ENCODE measurements at regions not wholly inside any gene's neighbourhood (a gene's known extent, or its start where the extent isn't known, plus 50 kb on each side); places are given as distances from the start of the nearest gene placed in this dataset.
"Not testable (repeated sequence)": the region's sequence is repeated elsewhere in the genome, so short reads cannot be mapped to it uniquely, and the experiment has no call there.

DNA sequence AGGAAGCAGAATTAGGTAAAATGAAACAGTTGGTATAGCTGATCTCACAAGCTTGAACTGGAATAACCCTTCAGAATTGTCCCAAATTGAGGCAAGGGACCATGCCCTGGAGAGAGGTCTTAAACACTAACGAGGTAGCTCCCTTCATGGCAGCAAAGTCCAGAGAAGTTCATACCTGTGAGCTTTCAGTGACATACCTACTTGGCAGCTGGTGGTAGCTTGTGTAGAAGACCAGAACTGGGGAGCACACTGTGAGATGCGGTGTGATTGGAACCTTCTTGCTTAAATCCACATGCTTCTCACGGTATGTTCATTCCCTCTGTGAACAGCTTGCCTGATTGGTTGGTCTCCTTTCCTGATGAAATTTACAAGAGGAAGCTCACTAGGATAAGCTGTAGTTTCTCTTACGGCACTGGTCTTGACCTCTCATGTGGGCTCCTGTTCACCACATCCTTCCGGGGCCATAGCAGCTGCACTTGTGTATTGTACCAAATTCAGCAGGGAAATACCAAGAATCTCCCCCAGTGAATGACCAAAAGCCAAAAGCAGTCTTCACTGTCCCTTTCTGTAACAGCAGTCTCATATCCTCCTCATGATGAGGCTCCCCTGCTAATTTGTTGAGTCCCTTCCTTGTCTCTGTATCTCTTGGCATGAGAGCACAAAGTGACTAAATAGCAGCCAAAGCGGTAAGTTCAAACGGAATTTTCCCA, 483.7 kb upstream of the FRG2C start:
- Mint-ChIP-seq H3K9me3 (peaks cover 6% of the 10 kb centered on the region), H3K27ac (no peak overlapping the region), H3K4me1 (no peaks in the 10 kb centered on the region), H3K36me3 (no peaks in the 10 kb centered on the region), H3K4me3 (no peak overlapping the region)
- DNase-seq (ENCODE audit: low spot score in 2 of 2) (no peak), ATAC-seq (peak; percentile 32)

DNA sequence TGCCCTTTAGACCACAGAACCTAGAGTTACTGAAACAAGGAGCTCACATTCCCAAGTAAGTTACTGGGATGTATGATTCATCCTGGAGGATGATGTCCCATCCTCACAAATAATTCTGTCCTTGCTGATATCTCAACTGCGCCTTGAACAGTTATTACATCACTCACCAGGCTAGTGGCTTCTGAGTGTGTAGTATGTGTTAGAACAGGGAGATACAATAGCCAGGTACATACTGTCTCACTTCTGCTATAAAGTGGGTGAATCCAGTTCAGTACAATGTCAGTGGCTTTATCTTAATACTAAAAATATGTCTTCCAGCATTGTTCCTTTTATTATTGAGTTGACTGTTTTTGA, 483.2 kb upstream of the FRG2C start:
- ATAC-seq (no peak), DNase-seq (ENCODE audit: low spot score in 2 of 2) (no peak)
- H3K4me3 Mint-ChIP-seq: no peak overlapping the region
- H3K4me1 Mint-ChIP-seq: no peaks in the 10 kb centered on the region
- H3K9me3 Mint-ChIP-seq: peaks cover 6% of the 10 kb centered on the region
- H3K36me3 Mint-ChIP-seq: no peaks in the 10 kb centered on the region
- no peak overlapping the region for H3K27ac Mint-ChIP-seq

DNA sequence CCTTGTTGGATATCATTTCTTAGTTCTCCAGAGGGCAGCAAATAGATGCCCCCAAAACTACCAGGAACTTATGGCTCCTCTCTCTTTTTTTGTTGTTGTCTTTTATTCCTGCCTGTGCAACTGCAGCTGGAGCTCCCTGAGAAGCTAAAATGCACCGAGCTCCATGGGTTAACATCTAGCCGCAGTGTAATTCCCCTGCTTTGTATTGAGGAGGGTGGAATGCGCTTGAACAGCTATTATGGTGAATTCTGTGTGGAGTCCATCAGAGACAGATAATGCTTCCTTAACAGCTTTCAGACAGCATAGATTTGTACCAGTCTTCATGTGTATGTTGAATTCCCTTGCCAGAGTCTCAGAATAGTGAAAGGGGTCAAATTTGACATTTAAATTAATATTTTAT, 475.2 kb upstream of the FRG2C start:
- Mint-ChIP-seq H3K4me1 (no peaks in the 10 kb centered on the region), H3K27ac (no peak overlapping the region), H3K4me3 (no peak overlapping the region), H3K9me3 (no peaks in the 10 kb centered on the region), H3K36me3 (no peaks in the 10 kb centered on the region)
- ATAC-seq: no peak
- DNase-seq (ENCODE audit: low spot score in 2 of 2): no peak

DNA sequence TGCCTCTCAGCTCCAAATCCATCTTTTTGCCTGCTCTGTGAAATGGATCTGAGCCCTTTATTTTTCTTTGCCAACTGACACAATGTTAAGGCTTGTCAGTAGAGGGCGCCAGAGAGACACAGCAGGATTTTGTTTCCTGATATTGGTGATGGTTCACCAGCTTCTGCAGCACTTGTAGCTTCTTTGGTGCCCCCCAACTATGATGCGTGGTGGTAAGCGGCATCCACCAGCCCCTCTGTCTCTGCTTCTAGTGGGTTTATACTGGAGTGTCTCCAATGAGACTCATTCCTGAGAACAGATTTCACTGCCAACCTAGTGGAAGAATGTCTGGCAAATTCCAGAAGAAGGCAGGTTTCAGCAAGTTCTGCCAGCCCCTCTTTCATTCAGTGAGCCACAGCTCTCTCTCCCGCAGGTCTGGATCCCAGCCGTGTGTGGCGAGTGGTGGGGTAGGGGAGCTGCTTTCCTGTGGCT, 471.9 kb upstream of the FRG2C start:
- ATAC-seq: no peak
- H3K27ac Mint-ChIP-seq: no peak overlapping the region
- no peaks in the 10 kb centered on the region for H3K36me3 Mint-ChIP-seq
- no peaks in the 10 kb centered on the region for H3K9me3 Mint-ChIP-seq
- peak; percentile 28 to 59 for DNase-seq (ENCODE audit: low spot score in 2 of 2)
- no peak overlapping the region for H3K4me3 Mint-ChIP-seq
- no peaks in the 10 kb centered on the region for H3K4me1 Mint-ChIP-seq

DNA sequence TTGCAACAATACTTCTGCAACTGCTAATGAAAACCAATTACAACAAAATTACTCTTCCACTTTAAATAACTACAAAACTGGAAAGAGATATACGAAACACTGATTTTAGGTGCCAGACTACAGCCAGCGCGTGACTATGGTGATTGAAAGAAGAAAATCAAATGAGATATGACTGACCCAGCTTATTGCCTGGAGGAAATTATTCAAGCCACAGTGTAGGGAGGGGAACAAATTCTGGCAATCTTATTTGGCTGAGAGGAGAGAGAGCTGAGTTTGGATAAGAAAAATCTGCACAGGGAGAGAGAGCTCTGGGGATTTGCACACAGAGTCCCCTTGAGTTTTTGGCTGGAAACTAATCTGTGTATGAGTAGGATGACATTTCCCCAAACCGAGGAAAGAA, 470.3 kb upstream of the FRG2C start:
- no peak overlapping the region for H3K27ac Mint-ChIP-seq
- H3K9me3 Mint-ChIP-seq: no peaks in the 10 kb centered on the region
- H3K4me1 Mint-ChIP-seq: no peaks in the 10 kb centered on the region
- no peaks in the 10 kb centered on the region for H3K36me3 Mint-ChIP-seq
- ATAC-seq: no peak
- DNase-seq (ENCODE audit: low spot score in 2 of 2): no peak
- H3K4me3 Mint-ChIP-seq: no peak overlapping the region

DNA sequence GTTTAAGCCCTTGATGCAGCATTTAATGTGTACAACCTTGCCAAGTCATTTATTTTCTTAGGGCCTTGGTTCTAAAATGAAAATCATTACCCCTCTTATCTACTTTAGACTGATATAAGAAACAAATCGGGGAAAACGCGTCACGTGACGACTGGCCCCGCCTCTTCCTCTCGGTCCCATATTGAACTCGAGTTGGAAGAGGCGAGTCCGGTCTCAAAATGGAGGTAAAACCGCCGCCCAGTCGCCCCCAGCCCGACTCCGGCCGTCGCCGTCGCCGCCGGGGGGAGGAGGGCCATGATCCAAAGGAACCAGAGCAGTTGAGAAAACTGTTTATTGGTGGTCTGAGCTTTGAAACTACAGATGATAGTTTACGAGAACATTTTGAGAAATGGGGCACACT, 449.8 kb upstream of the FRG2C start:
- H3K4me3 Mint-ChIP-seq, ATAC-seq, H3K27ac Mint-ChIP-seq: not testable (repeated sequence)

DNA sequence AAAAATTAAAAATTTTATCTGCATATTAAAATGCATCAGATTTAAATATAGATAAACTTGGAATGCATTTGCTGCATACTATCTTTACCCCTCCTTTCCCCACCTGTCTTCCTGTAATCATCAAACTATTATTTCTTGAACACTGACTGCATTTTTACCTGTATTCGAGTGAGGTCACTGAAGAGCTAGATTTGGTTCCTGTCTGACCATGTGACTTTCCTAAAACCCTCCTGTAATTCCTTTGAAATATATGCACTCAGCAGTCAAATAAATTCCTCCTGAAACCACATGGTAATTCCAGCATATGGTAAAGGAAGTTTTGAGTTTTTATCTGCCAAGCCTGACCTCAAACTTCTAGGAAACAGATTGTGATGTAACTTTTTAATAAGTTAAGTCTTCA, 445.6 kb upstream of the FRG2C start:
- H3K9me3 Mint-ChIP-seq: peaks cover 5% of the 10 kb centered on the region
- DNase-seq (ENCODE audit: low spot score in 2 of 2) (no peak), ATAC-seq (no peak)
- H3K4me3 Mint-ChIP-seq: no peak overlapping the region
- no peak overlapping the region for H3K27ac Mint-ChIP-seq
- H3K36me3 Mint-ChIP-seq: no peaks in the 10 kb centered on the region
- H3K4me1 Mint-ChIP-seq: no peaks in the 10 kb centered on the region

More for the DNA sequence above, 449.8 kb upstream of the FRG2C start:
- not testable (repeated sequence) for H3K4me1 Mint-ChIP-seq; H3K9me3 Mint-ChIP-seq; H3K36me3 Mint-ChIP-seq; DNase-seq (ENCODE audit: low spot score in 2 of 2)

DNA sequence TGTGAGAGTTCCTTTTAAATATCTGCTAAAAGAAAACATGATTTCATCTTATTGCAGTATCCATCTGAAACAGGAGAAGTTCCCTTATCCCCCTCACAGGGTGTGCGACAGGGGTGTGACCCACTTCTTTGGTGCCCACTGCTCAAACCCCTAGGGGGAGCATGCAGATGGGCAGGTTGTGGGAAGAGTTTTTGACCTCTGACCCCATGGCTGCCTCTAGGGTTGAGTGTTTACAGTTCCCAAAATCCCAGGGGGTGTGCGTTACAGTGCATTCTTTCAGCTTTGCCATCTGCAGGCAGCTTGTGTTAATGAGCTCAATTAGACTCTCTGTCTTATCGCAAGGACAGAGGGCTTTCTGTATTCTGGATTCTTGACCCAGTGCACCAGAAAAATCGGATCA, 443.2 kb upstream of the FRG2C start:
- ATAC-seq (no peak), DNase-seq (ENCODE audit: low spot score in 2 of 2) (no peak)
- Mint-ChIP-seq H3K4me1 (no peaks in the 10 kb centered on the region), H3K27ac (no peak overlapping the region), H3K36me3 (no peaks in the 10 kb centered on the region), H3K4me3 (no peak overlapping the region), H3K9me3 (peaks cover 3% of the 10 kb centered on the region)

DNA sequence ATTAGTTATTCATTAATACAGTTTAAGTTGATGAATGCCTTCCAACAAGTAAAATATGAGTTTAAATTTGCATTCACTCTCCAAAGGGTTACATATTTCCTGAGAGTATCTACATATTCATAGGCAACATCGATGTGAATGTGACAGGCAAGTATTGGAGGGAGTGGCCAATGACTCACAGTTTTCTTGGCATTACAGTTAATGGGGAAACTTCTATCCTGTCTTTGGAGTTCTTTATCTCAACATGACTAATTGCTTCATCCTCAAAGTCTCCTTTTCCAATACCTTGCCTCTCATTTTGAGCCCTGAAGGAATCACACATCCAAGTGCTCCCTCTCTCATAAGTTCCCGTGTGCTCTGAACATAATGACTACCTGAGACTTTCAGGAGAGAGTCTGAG, 439.7 kb upstream of the FRG2C start:
- no peak overlapping the region for H3K4me3 Mint-ChIP-seq

DNA sequence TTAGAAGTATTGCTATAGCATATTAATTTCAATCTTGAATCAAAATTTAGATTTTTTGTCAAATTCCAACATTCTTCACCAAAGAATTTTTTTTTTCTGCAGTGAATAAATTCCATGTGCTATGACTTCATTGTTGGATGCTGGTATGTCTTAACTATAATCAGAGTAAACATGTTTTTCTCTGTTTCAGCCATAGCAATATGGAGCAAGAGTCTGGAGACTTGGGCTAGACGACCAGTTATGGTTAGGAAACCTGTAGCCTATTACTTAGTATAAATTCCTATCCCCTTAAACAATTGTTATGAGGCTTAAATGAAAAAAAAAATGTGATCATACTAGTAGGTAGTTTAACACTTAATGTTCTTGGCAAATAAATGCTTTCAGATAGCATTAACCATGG, 431.9 kb upstream of the FRG2C start:
- Mint-ChIP-seq H3K9me3 (peaks cover 2% of the 10 kb centered on the region), H3K27ac (no peak overlapping the region), H3K36me3 (no peaks in the 10 kb centered on the region), H3K4me1 (no peaks in the 10 kb centered on the region), H3K4me3 (no peak overlapping the region)
- no peak for DNase-seq (ENCODE audit: low spot score in 2 of 2)
- no peak for ATAC-seq

More for the DNA sequence above, 439.7 kb upstream of the FRG2C start:
- Mint-ChIP-seq H3K27ac (no peak overlapping the region), H3K9me3 (peaks cover 5% of the 10 kb centered on the region), H3K4me1 (no peaks in the 10 kb centered on the region), H3K36me3 (no peaks in the 10 kb centered on the region)
- ATAC-seq (no peak), DNase-seq (ENCODE audit: low spot score in 2 of 2) (no peak)

DNA sequence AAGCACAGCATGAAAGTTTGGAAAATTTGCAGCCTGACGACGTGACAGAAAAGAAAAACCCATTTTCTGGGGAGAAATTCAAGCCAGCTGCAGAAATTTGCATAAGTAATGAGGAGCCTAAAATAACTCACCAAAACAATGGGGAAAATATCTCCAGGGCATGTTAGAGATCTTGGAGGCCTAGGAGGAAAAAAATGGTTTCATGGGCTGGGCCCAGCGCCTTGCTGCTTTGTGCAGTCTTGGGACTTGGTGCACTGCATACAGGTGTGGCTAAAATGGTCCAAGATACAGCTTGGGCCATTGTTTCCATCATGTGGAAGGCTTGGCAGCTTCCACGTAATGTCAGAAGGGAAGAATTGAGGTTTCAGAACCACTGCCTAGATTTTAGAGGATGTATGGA, 428.5 kb upstream of the FRG2C start:
- Mint-ChIP-seq H3K9me3 (no peaks in the 10 kb centered on the region), H3K4me3 (no peak overlapping the region), H3K36me3 (no peaks in the 10 kb centered on the region), H3K4me1 (no peaks in the 10 kb centered on the region), H3K27ac (no peak overlapping the region)
- DNase-seq (ENCODE audit: low spot score in 2 of 2) (no peak), ATAC-seq (no peak)

DNA sequence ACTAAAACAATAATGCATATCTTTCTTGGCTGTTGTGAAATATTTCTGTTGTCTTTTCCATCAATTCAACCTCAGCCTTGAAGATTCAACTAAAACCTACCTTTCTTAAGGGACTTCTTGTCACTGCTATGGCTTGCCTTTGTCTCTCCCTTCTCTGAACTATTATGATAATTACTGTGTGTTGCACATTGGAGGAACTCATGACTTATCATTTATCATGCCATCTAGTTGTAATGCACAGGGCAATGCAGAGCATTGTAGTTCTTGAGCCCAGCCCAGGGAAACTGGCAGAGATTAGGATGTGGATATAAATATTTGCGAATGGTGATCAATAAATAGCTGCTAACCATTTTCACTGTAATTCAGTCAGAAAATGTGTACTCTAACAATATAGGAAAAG, 427.1 kb upstream of the FRG2C start:
- DNase-seq (ENCODE audit: low spot score in 2 of 2): no peak
- Mint-ChIP-seq H3K4me3 (no peak overlapping the region), H3K36me3 (no peaks in the 10 kb centered on the region), H3K9me3 (no peaks in the 10 kb centered on the region), H3K27ac (no peak overlapping the region), H3K4me1 (no peaks in the 10 kb centered on the region)
- no peak for ATAC-seq

DNA sequence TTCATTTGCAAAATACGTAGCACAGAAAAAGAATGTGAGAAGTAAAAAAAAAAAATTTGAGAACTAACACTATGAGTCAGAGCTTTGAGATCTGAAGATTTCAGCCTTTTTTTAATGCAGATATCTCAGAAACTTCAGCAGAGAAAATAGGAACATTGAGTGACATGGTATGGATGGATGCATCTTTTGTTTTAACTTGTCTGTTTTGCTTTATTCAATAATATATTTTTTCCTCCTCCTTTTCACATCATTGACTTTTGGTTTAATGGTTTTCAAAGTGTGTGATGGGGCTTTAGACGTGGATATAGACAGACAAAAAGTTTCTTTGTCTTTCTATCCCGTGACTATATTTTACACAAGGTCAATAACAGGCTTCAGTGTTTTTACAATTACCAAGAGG, 426.7 kb upstream of the FRG2C start:
- H3K36me3 Mint-ChIP-seq: no peaks in the 10 kb centered on the region
- ATAC-seq (no peak), DNase-seq (ENCODE audit: low spot score in 2 of 2) (no peak)
- no peak overlapping the region for H3K27ac Mint-ChIP-seq
- H3K4me3 Mint-ChIP-seq: no peak overlapping the region
- H3K9me3 Mint-ChIP-seq: no peaks in the 10 kb centered on the region
- H3K4me1 Mint-ChIP-seq: no peaks in the 10 kb centered on the region

DNA sequence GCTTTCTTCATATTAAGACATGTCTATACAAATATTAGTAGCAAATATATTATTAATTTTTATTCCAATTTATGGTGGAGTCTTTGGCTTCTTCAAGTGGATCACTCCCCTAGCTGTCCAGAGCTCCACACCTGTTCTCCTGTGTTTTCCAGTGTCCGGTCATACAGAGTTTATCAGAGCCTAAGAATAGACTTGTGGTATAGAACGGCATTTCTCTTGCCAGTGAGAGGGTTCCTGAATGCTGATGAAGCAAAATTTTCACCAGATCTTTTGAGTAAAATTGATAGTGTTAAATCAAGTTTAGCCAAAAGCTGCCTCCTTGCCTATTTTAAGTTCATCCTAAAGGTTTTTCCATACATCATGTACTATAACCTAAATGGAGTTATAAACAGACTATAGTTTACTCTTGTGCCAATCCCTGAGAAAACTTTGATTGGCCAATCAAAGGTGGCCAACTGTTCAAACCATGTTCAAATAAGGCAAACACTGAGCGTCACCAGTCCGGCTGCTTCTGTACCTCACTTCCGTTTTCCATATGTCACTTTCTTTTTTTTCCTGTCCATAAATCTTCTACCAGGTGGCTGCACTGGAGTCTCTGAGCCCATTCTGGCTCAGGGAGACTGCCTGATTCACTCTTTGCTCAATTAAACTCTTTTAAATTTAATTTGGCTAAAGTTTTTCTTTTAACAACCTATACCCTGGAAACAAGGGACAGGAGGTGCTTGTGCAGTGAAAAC, 422.7 kb upstream of the FRG2C start:
- H3K27ac Mint-ChIP-seq; H3K9me3 Mint-ChIP-seq; H3K36me3 Mint-ChIP-seq; ATAC-seq; H3K4me1 Mint-ChIP-seq; H3K4me3 Mint-ChIP-seq; DNase-seq (ENCODE audit: low spot score in 2 of 2): not testable (repeated sequence)

DNA sequence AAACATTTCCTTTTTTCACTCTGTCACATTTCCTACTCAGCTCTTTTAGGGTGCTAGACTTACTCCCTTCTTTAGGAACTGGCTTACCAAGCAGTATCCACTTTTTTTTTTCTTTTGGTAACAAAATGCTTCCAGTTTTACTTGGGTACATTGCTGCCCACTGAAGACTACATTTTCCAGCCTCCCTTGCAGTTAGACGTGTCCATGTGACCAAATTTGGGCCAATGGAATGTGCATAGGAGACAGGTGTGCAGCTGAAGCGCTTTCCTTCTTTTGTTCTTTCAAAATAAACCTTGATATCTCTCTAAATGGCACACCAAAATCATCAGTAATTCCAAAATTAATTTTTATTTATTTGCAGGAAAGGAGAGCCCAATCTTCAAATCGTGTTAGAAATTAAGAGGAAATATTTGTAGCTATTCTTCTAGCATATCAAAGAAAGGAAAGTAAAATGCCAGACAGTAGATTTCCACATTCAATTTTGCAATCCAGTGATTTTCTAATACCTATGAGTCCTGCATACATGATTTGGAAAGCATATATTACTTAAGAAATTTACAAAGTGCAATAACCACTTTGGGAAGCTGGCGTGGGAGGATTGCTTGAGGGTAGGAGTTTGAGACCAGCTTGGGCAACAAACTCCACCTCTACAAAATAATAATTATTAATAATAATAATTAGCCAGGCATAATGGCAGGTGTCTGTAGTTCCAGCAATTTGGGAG, 422.0 kb upstream of the FRG2C start:
- H3K36me3 Mint-ChIP-seq: no peaks in the 10 kb centered on the region
- H3K9me3 Mint-ChIP-seq: peaks cover 3% of the 10 kb centered on the region
- H3K27ac Mint-ChIP-seq: no peak overlapping the region
- H3K4me1 Mint-ChIP-seq: no peaks in the 10 kb centered on the region
- DNase-seq (ENCODE audit: low spot score in 2 of 2) (no peak), ATAC-seq (no peak)
- no peak overlapping the region for H3K4me3 Mint-ChIP-seq

DNA sequence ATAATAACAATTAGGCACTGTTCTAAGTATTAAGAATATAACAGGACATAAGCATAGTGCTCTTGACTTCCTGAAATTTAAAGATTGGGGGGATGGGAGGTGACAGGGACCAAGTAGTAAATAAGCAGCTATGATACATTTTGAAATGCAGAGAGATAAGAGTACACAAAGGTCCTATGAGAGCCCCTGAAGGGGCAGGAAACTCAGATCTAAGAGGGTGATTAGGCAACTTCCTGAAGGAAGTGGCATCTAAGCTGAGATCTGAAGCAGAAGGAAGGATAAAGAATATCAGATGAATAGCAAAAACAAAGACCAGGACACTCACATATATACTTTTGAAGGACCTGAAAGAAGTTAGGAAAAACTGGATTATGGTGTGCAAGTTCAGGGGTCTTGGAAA, 415.2 kb upstream of the FRG2C start:
- H3K4me1 Mint-ChIP-seq: no peaks in the 10 kb centered on the region
- peaks cover 3% of the 10 kb centered on the region for H3K9me3 Mint-ChIP-seq
- DNase-seq (ENCODE audit: low spot score in 2 of 2) (no peak), ATAC-seq (no peak)
- no peak overlapping the region for H3K4me3 Mint-ChIP-seq
- no peak overlapping the region for H3K27ac Mint-ChIP-seq
- H3K36me3 Mint-ChIP-seq: no peaks in the 10 kb centered on the region

Measured in stimulated activated effector memory CD8-positive, alpha-beta T cell treated with anti-CD3 and anti-CD28 coated beads, Interleukin-12 subunit alpha, Interleukin-12 subunit beta, amount 100 ng/mL, for 72 hours (primary cell).